Glomerular endothelial cell (primary cell): ENCODE measurements at regions not wholly inside any gene's neighbourhood (a gene's known extent, or its start where the extent isn't known, plus 50 kb on each side); places are given as distances from the start of the nearest gene placed in this dataset.
"Not testable (repeated sequence)": the region's sequence is repeated elsewhere in the genome, so short reads cannot be mapped to it uniquely, and the experiment has no call there.

Experiments
- DNase-seq: peaks from one replicate; pipeline ENCODE4 v3.0.0-alpha.2; 2011; ENCODE audit warnings: low read depth, low spot score; ENCODE audit errors: extremely low read depth

- no peak for DNase-seq
These were observed 118.9 kb downstream of the GATA3 start for GRCh38 chr10:8173243-8173865.

DNA sequence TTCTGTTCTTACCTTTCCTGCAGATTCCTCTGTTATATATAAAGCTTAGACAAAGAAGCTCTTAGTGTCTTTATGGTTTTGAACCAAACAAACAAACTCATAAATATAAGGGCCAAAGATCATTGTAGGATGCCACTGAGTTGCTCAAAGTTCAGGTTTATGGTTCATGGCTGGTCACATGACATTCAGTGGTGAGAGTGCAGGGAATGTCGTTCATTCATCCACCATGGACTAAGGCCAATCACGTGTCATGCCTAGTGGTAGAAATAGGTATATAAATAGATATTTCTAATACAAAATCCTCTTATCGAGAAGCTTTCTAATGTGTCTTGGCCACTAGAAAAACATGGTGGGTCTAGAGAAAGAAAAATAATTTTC, 119.4 kb downstream of the GATA3 start:
- no peak for DNase-seq

GRCh38 chr10:8174762-8175161, 120.3 kb downstream of the GATA3 start:
- no peak for DNase-seq

DNA sequence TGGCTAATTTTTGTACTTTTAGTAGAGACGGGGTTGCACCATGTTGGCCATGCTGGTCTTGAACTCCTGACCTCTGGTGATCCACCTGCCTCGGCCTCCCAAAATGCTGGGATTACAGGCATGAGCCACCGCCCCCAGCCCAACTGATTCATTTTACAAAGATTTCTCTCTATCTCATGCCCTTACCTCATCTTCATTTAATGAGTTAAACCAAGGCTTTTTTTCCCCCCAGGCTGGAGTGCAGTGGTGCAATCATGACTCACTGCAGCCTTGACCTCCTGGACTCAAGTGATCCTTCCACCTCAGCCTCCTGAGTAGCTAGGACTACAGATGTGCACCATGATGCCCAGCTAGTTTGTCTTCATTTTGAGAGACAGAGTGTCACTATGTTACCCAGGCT, 123.0 kb downstream of the GATA3 start:
- not testable (repeated sequence) for DNase-seq

GRCh38 chr10:8179773-8180172, 125.3 kb downstream of the GATA3 start:
- DNase-seq, result not testable (repeated sequence)

- DNase-seq, result no peak
These were observed 126.0 kb downstream of the GATA3 start for GRCh38 chr10:8180360-8181109.

- DNase-seq, result no peak
These were observed 127.1 kb downstream of the GATA3 start for GRCh38 chr10:8181496-8182157.

DNA sequence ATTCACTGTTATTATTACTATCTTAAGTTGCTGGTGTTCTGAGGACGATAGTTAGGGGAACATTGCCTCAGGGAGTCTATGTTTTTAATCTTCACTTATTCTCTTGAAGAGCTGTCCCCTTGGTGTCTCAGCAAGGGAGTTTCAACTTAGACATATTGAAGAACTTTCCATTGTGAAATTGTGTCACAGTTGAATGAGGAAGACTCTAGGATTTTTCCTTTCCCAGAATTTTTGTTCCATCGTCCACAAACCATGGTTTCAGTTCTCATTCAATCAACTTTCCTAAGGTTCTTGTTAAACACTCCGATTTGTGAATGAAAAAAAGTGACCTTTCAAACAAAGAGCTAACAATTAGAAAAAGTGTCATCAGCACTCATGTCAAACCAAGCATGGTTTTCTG, 128.3 kb downstream of the GATA3 start:
- DNase-seq, result no peak

DNA sequence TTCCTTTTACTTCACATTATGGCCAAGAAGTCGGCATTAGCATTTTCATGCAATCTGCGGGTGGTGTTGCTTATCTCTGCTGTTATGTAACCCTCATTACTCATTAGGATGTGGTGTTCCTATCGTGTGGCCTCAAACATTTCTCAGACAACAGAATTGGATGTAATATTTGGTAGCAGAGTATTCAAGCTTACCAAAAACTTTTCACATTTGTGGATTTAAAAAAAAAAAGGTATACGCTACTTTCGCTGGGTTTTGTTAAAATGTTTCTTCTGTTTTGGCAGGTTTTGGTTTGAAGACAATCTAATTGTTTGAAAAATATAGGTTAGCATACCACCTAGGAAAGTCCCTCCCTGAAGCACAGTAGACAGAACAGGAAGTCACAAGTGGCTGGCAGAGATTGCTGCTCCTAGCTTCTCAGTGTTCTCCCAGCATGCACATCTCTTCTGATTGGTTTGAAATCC, 128.8 kb downstream of the GATA3 start:
- no peak for DNase-seq

DNA sequence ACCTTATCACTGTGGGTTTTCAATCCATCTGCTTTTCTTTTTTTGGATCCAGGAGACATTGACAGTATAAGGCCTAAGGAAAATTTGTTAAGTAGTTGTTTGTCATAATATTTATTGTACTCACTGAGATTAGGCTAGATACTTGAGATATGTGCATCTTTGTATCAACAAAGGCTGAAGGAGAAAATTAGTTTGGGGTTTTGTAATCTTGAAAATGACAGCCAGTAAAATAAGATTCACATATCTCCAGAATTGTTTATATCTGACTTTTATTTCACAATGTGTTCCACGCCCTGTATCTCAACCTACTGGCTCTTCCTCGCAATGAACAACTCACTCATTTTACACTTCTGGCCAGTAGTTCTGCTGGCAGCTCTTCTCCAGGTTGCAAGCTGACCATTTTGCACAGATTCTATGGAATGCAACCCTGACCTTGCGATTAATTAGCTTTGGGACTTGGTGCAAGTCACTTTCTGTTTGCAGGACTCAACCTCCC, 132.7 kb downstream of the GATA3 start:
- DNase-seq, result no peak

DNA sequence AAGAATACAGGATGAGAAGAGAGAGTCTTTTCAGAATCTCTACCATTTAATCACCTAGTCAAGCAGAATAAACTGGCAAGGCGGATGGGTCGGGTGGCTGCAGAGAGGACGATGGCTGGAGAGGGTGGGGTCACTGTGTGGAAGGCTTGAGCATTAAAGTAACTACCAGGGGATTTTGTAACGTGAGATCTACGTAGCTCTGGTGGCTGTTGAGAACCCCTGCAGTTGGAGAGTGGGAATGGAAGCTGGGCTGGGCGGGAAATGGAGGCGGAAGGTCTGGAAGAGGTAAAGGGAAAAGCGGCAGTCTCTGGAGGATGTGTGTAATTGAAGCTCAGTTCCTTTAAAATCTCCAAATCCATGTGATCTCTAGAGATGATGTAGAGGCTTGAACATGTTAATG, 135.0 kb downstream of the GATA3 start:
- DNase-seq, result no peak

DNA sequence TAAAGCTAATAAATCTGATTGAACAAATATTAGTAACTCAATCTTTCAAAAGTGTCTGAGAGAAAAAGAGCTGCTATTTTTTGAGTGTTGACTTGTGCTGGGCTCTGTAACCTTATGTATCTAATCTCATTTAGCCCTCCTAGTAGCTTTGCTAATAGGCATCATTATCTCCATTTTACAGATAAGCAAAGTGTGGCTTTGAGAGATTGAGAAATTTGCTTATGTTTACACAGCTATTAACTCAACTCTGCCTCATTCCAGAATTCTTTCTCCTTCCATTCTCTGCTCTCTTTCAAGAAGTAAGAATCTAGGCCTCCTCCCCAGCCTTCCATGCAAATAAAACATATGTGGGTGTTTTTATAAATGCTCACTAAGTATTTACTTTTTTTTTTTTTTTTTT, 137.8 kb downstream of the GATA3 start:
- no peak for DNase-seq

DNA sequence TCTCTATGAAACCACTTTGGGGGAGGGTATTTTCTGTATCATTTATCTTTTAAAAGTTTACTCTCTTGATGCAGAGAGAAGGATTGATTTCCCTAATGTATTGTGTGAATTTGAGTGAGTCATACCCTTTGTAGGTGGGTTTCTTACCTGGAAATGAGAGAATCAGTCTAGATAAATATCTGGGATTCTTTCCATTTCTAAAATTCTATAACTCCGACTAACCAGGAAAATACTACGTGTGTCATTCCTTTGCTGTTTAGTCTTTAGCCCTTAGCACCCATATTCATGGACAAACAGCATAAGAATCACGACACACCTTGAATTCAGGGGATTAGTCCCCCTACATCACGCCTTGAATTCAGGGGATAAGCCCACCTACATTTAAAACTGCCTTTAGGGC, 139.1 kb downstream of the GATA3 start:
- no peak for DNase-seq

GRCh38 chr10:8194050-8194449, 139.6 kb downstream of the GATA3 start:
- DNase-seq, result no peak

- no peak for DNase-seq
These were observed 152.4 kb downstream of the GATA3 start for GRCh38 chr10:8206882-8207281.

GRCh38 chr10:8211631-8212030, 157.1 kb downstream of the GATA3 start:
- no peak for DNase-seq

DNA sequence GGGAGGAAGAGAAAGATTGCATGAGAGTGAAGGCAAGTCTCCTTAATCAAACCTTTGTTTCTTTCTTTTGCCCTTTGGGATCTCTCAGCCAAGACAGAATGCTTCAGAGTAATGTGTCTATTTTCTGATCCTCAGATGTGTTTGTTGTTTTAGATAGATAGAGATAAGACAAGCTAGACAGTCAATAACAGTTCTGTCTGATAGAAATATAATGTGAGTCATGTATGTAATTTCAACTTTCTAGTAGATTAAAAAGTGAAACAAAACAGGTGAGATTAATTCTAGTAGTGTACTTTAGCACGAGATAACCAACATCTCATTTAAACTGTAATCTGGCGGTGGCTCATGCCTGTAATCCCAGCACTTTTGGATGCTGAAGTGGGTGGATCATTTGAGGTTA, 159.2 kb downstream of the GATA3 start:
- no peak for DNase-seq

GRCh38 chr10:8214587-8214986, 160.1 kb downstream of the GATA3 start:
- no peak for DNase-seq

- no peak for DNase-seq
These were observed 162.4 kb downstream of the GATA3 start for GRCh38 chr10:8216893-8217292.

DNA sequence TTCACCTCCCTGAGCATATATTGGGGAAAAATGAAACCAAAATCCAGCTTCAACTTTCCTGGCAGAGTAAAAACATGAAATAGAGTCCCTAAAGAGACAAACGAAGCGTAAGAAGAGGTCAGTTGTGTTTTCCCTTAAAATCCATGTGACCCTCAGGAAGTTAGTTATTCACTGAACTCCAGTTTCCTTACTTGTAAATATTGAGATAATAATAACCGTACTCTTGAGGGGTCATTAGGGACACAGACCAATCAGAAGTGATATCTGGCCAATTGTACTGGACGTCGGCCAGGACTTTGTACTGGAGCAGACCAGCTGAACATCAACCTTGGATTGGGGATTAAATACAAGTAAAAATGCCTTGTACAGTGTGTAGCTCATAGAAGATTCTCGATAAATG, 167.0 kb downstream of the GATA3 start:
- DNase-seq, result no peak

DNA sequence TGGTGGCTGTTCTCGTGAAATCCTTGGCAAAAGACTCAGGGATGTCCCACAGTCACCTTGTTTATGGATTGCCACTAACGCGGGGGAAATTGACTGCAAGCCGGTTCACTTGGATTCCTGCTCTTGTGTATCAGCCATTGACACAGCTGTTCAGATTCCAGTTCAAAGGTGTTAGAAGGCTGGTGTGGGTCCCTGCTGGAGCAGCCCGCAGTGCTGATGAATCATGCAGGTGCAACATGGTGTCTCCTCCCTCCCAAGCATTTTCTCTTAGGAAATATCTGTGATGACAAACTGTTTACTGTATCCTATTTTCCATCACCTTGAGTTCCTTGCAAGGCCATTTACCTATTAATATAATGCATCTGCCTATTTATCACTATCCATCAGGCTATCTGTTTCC, 170.1 kb downstream of the GATA3 start:
- DNase-seq, result no peak

DNA sequence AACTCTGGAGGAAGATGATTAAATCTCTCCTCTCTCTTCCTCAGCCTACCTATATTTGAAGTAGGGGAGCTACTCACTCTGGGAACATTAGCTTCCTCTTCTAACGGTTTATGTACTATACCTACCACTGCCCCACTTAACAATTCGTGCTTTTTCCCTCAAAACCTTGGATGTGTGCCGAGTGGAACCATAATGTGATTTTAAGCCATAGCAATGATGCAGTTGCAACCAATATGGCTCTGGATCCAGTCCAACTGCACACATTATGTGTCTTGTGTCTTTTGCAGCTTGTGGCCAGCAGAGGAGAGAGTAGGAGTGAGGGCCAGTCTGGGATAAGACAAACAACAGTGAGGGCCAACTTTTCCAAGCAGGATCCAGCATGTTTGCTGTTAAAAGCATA, 170.7 kb downstream of the GATA3 start:
- no peak for DNase-seq
